ENCODE measurements at regions not wholly inside any gene's neighbourhood (a gene's known extent, or its start where the extent isn't known, plus 50 kb on each side); places are given as distances from the start of the nearest gene placed in this dataset.

GRCh38 chr3:73999501-73999900 is 374.8 kb upstream of the PDZRN3 start:
- TF ChIP-seq POLR2A (IDR thresholded peaks at IDR 0.05), result no peak
- TF ChIP-seq, protein P1, sequence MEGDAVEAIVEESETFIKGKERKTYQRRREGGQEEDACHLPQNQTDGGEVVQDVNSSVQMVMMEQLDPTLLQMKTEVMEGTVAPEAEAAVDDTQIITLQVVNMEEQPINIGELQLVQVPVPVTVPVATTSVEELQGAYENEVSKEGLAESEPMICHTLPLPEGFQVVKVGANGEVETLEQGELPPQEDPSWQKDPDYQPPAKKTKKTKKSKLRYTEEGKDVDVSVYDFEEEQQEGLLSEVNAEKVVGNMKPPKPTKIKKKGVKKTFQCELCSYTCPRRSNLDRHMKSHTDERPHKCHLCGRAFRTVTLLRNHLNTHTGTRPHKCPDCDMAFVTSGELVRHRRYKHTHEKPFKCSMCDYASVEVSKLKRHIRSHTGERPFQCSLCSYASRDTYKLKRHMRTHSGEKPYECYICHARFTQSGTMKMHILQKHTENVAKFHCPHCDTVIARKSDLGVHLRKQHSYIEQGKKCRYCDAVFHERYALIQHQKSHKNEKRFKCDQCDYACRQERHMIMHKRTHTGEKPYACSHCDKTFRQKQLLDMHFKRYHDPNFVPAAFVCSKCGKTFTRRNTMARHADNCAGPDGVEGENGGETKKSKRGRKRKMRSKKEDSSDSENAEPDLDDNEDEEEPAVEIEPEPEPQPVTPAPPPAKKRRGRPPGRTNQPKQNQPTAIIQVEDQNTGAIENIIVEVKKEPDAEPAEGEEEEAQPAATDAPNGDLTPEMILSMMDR (IDR thresholded peaks at IDR 0.05), result no peak

All from esophagus squamous epithelium (tissue), 4 donors.